Cardiac muscle cell (in vitro differentiated cells and primary cell): ENCODE measurements at regions not wholly inside any gene's neighbourhood (a gene's known extent, or its start where the extent isn't known, plus 50 kb on each side); places are given as distances from the start of the nearest gene placed in this dataset.

ENCODE experiments used
- DNase-seq, 2 donors: peaks; one replicate each; pipeline versions ENCODE4 v3.0.0 to v3.0.0-alpha.2; 2010 to 2017; ENCODE audit warnings: low read depth in 1 of 2, low spot score in 1 of 2
- H3K27ac ChIP-seq: fragments of 200-600 bp; sonication (generic); 2 replicates; pipeline ENCODE4 v1.5.1; 2016
- H3K27me3 ChIP-seq: fragments of 200-600 bp; sonication (generic); 2 replicates; pipeline ENCODE4 v1.6.0; 2016; ENCODE audit warnings: control low read depth
- H3K36me3 ChIP-seq: fragments of 200-600 bp; sonication (generic); 2 replicates; pipeline ENCODE4 v1.5.1; 2016; ENCODE audit warnings: control low read depth
- H3K4me1 ChIP-seq: fragments of 200-600 bp; sonication (generic); 2 replicates; pipeline ENCODE4 v1.8.1; 2017; ENCODE audit warnings: low read depth, mild to moderate bottlenecking, mixed run types
- H3K4me3 ChIP-seq: fragments of 200-600 bp; sonication (generic); 2 replicates; pipeline ENCODE4 v1.5.1; 2016; ENCODE audit warnings: mild to moderate bottlenecking
- H3K9me3 ChIP-seq: fragments of 200-600 bp; sonication (generic); 2 replicates; pipeline ENCODE4 v1.5.1; 2017; ENCODE audit warnings: low read depth, mild to moderate bottlenecking, control low read depth
- CTCF ChIP-seq: IDR thresholded peaks from 2 replicates; pipeline ENCODE4 v1.5.1; 2012; ENCODE audit warnings: low read depth, mild to moderate bottlenecking, low read length

GRCh38 chr3:72320955-72321303 lies 527.3 kb downstream of the SHQ1 start:
- TF ChIP-seq CTCF = no peak
- DNase-seq = no peak

GRCh38 chr3:72320095-72320954 lies 527.9 kb downstream of the SHQ1 start:
- H3K27me3 ChIP-seq = no peaks in the 10 kb centered on the region
- H3K4me3 ChIP-seq = no peak overlapping the region
- no peak for TF ChIP-seq CTCF
- peak overlapping the region; percentile 38 for H3K27ac ChIP-seq
- DNase-seq = peak in 1 of 2 donors; percentile 62
- H3K36me3 ChIP-seq = no peaks in the 10 kb centered on the region
- H3K9me3 ChIP-seq = no peaks in the 10 kb centered on the region
- H3K4me1 ChIP-seq = peaks cover 18% of the 10 kb centered on the region

More at GRCh38 chr3:72320955-72321303, 527.3 kb downstream of the SHQ1 start:
- Histone ChIP-seq H3K4me1 (peaks cover 18% of the 10 kb centered on the region), H3K27ac (no peak overlapping the region), H3K27me3 (no peaks in the 10 kb centered on the region), H3K36me3 (no peaks in the 10 kb centered on the region), H3K4me3 (no peak overlapping the region), H3K9me3 (no peaks in the 10 kb centered on the region)

GRCh38 chr3:72319194-72320094 lies 528.8 kb downstream of the SHQ1 start:
- TF ChIP-seq CTCF = no peak
- Histone ChIP-seq H3K36me3 (no peaks in the 10 kb centered on the region), H3K9me3 (no peaks in the 10 kb centered on the region), H3K27me3 (no peaks in the 10 kb centered on the region), H3K4me1 (peaks cover 18% of the 10 kb centered on the region), H3K4me3 (no peak overlapping the region), H3K27ac (peak overlapping the region; percentile 38)
- DNase-seq = no peak

GRCh38 chr3:72318504-72319193 lies 529.6 kb downstream of the SHQ1 start:
- Histone ChIP-seq H3K27me3 (no peaks in the 10 kb centered on the region), H3K27ac (peak overlapping the region; percentile 25)
- no peak for TF ChIP-seq CTCF

GRCh38 chr3:72317491-72317890 lies 530.8 kb downstream of the SHQ1 start:
- peaks cover 18% of the 10 kb centered on the region for H3K4me1 ChIP-seq
- DNase-seq = no peak
- H3K27ac ChIP-seq = no peak overlapping the region
- H3K9me3 ChIP-seq = no peaks in the 10 kb centered on the region
- no peak for TF ChIP-seq CTCF
- no peak overlapping the region for H3K4me3 ChIP-seq
- H3K36me3 ChIP-seq = no peaks in the 10 kb centered on the region
- no peaks in the 10 kb centered on the region for H3K27me3 ChIP-seq

More at GRCh38 chr3:72318504-72319193, 529.6 kb downstream of the SHQ1 start:
- DNase-seq = peak in 1 of 2 donors; percentile 55
- H3K36me3 ChIP-seq = no peaks in the 10 kb centered on the region
- no peaks in the 10 kb centered on the region for H3K9me3 ChIP-seq
- H3K4me3 ChIP-seq = no peak overlapping the region
- H3K4me1 ChIP-seq = peaks cover 18% of the 10 kb centered on the region
